ENCODE measurements at regions not wholly inside any gene's neighbourhood (a gene's known extent, or its start where the extent isn't known, plus 50 kb on each side); places are given as distances from the start of the nearest gene placed in this dataset.
A peak's percentile ranks its signal among the peaks of the same experiment; 100 is the strongest.

GRCh38 chr3:182036382-182036781 lies 324.7 kb downstream of the SOX2 start:
- H4K20me1 ChIP-seq (ENCODE audit: insufficient read depth, low read length): no peaks in the 10 kb centered on the region
- peak overlapping the region; percentile 52 for H2AFZ ChIP-seq (ENCODE audit: low read length)
- intact Hi-C loops (cut with micrococcal nuclease; ENCODE audit: unreplicated experiment): no loop called here
- peaks cover 5% of the 10 kb centered on the region for H3K4me1 ChIP-seq (ENCODE audit: insufficient read depth, low read length, poor library complexity, severe bottlenecking)
- no peaks in the 10 kb centered on the region for H3K9me2 ChIP-seq (ENCODE audit: insufficient read depth, low read length)
- H3K36me3 ChIP-seq (ENCODE audit: insufficient read depth, low read length): no peaks in the 10 kb centered on the region
- no peak overlapping the region for H3K27ac ChIP-seq (ENCODE audit: low read depth, low read length, poor library complexity, severe bottlenecking)
- CTCF ChIA-PET (ENCODE audit: unreplicated experiment): no interaction called here
- peaks cover 5% of the 10 kb centered on the region; the same call in 1 of the 2 replicates for H3K9me3 ChIP-seq (ENCODE audit: low read length)
- H3K79me2 ChIP-seq (ENCODE audit: insufficient read depth, low read depth, low read length): no peaks in the 10 kb centered on the region
- no peak overlapping the region for H3K4me2 ChIP-seq (ENCODE audit: low read length)
- POLR2A ChIA-PET: interaction anchor here (1.5 kb wide), 1 partner anchor 16 kb away, joined by 3 read pairs; no protein-coding TSS in a partner anchor
- H3K4me3 ChIP-seq (ENCODE audit: low read depth, low read length, poor library complexity, severe bottlenecking): no peak overlapping the region
- DNase-seq (ENCODE audit: low spot score): no peak
- no TSS peak for BruUV-seq (replicated peaks)
- no peak for TF ChIP-seq CTCF (conservative IDR thresholded peaks at IDR 0.05; ENCODE audit: low read length)
- TF ChIP-seq EZH2phosphoT487 (IDR thresholded peaks at IDR 0.05; ENCODE audit: borderline replicate concordance, low read depth, low read length): no peak

- Histone ChIP-seq H3K27ac (ENCODE audit: low read depth, low read length, poor library complexity, severe bottlenecking) (no peak overlapping the region), H4K20me1 (ENCODE audit: insufficient read depth, low read length) (no peaks in the 10 kb centered on the region), H3K9me3 (ENCODE audit: low read length) (peaks cover 5% of the 10 kb centered on the region; the same call in 1 of the 2 replicates), H3K79me2 (ENCODE audit: insufficient read depth, low read depth, low read length) (no peaks in the 10 kb centered on the region), H3K4me3 (ENCODE audit: low read depth, low read length, poor library complexity, severe bottlenecking) (no peak overlapping the region), H3K4me2 (ENCODE audit: low read length) (no peak overlapping the region), H2AFZ (ENCODE audit: low read length) (no peak overlapping the region), H3K4me1 (ENCODE audit: insufficient read depth, low read length, poor library complexity, severe bottlenecking) (peaks cover 1% of the 10 kb centered on the region), H3K9me2 (ENCODE audit: insufficient read depth, low read length) (no peaks in the 10 kb centered on the region), H3K36me3 (ENCODE audit: insufficient read depth, low read length) (no peaks in the 10 kb centered on the region)
- intact Hi-C loops (cut with micrococcal nuclease; ENCODE audit: unreplicated experiment): no loop called here
- no peak for DNase-seq (ENCODE audit: low spot score)
- no peak for TF ChIP-seq EZH2phosphoT487 (IDR thresholded peaks at IDR 0.05; ENCODE audit: borderline replicate concordance, low read depth, low read length)
- no peak for TF ChIP-seq CTCF (conservative IDR thresholded peaks at IDR 0.05; ENCODE audit: low read length)
- ChIA-PET CTCF (ENCODE audit: unreplicated experiment) (no interaction called here), POLR2A (interaction anchor here (0.6 to 1.3 kb wide), 5 partner anchors 10 to 519 kb away, joined by 3 to 4 read pairs (median 3); no protein-coding TSS in a partner anchor)
- no TSS peak for BruUV-seq (replicated peaks)
Measured at GRCh38 chr3:182041668-182042291, 330.1 kb downstream of the SOX2 start.

GRCh38 chr3:182045736-182046135 lies 334.0 kb downstream of the SOX2 start:
- no peaks in the 10 kb centered on the region for H3K9me2 ChIP-seq (ENCODE audit: insufficient read depth, low read length)
- intact Hi-C loops (cut with micrococcal nuclease; ENCODE audit: unreplicated experiment): no loop called here
- no peaks in the 10 kb centered on the region for H3K9me3 ChIP-seq (ENCODE audit: low read length)
- DNase-seq (ENCODE audit: low spot score): no peak
- H3K36me3 ChIP-seq (ENCODE audit: insufficient read depth, low read length): no peaks in the 10 kb centered on the region
- ChIA-PET POLR2A (interaction anchor here (0.6 to 1.1 kb wide), 3 partner anchors 28 to 1023 kb away, joined by 3 read pairs; no protein-coding TSS in a partner anchor), CTCF (ENCODE audit: unreplicated experiment) (no interaction called here)
- H3K4me1 ChIP-seq (ENCODE audit: insufficient read depth, low read length, poor library complexity, severe bottlenecking): no peaks in the 10 kb centered on the region
- no peaks in the 10 kb centered on the region for H4K20me1 ChIP-seq (ENCODE audit: insufficient read depth, low read length)
- no TSS peak for BruUV-seq (replicated peaks)
- TF ChIP-seq EZH2phosphoT487 (IDR thresholded peaks at IDR 0.05; ENCODE audit: borderline replicate concordance, low read depth, low read length): no peak
- no peak for TF ChIP-seq CTCF (conservative IDR thresholded peaks at IDR 0.05; ENCODE audit: low read length)
- no peaks in the 10 kb centered on the region for H3K79me2 ChIP-seq (ENCODE audit: insufficient read depth, low read depth, low read length)
- H3K27ac ChIP-seq (ENCODE audit: low read depth, low read length, poor library complexity, severe bottlenecking): no peak overlapping the region
- no peak overlapping the region for H3K4me2 ChIP-seq (ENCODE audit: low read length)
- no peak overlapping the region for H2AFZ ChIP-seq (ENCODE audit: low read length)
- H3K4me3 ChIP-seq (ENCODE audit: low read depth, low read length, poor library complexity, severe bottlenecking): no peak overlapping the region
